ENCODE measurements at regions not wholly inside any gene's neighbourhood (a gene's known extent, or its start where the extent isn't known, plus 50 kb on each side); places are given as distances from the start of the nearest gene placed in this dataset.

- DNase-seq: no peak
Measured at GRCh38 chr9:79896390-79896980, 324.7 kb downstream of the TLE4 start.

DNA sequence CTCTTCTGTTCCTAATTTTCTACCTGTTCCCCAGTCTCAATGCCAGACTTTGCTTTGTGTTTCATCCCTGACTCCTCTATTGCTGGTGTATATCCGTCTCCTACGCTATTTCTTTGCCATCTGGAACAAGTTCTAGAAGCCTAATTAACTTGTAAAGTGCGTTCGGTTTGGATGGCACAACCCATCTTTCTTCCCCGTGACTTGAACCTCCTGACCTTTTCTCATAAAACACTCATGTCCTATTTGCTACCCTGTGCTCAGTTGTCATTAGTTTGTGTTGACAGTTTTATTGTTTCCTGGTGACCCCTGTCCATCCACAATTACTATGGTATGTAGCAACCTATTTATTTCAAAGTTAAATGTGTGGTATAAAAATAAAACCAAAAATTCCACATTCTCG is 323.5 kb downstream of the TLE4 start:
- no peak for DNase-seq

- no peak for DNase-seq
Measured at GRCh38 chr9:79889369-79889768, 317.6 kb downstream of the TLE4 start.

GRCh38 chr9:79885093-79885857 is 313.5 kb downstream of the TLE4 start:
- no peak for DNase-seq

DNA sequence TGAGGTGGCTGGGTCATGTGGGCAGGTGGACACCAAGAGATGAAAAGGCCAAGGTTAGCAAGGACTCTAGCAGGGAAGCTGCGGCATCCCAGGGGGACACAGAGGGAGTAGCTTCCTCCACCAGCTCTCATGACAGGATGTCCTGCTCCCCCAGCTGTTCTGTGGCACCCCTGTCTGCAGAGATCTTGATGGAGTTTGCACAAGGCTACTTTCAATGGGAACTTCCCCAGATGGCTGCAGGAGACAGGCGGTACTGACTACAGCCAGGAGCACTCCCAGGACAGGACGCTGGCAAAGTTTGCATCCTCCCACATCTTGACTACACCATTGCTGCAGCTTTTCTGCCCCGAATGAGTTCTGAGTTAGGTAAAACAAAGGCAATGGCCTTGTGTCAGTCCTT is 312.8 kb downstream of the TLE4 start:
- no peak for DNase-seq

- no peak for DNase-seq
Measured at GRCh38 chr9:79883073-79883645, 311.4 kb downstream of the TLE4 start.

DNA sequence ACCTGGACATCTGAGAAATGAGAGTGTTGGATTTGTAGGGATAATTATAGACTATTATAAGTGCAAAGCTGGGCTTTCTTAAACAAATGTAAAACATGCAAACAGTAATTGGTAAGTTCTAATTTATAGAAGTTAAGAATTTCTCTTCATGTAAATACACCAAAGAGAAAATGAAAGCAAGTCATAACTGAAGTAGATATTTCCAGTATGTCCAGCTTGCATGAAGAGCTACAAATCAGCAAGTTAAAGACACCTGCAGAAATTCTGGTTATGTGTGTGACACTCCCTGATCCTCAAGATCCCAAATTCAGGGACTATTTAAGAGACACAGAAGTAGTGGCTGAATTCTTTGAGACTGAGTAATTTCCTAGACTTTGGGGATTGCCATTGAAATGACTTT is 308.9 kb downstream of the TLE4 start:
- no peak for DNase-seq

DNA sequence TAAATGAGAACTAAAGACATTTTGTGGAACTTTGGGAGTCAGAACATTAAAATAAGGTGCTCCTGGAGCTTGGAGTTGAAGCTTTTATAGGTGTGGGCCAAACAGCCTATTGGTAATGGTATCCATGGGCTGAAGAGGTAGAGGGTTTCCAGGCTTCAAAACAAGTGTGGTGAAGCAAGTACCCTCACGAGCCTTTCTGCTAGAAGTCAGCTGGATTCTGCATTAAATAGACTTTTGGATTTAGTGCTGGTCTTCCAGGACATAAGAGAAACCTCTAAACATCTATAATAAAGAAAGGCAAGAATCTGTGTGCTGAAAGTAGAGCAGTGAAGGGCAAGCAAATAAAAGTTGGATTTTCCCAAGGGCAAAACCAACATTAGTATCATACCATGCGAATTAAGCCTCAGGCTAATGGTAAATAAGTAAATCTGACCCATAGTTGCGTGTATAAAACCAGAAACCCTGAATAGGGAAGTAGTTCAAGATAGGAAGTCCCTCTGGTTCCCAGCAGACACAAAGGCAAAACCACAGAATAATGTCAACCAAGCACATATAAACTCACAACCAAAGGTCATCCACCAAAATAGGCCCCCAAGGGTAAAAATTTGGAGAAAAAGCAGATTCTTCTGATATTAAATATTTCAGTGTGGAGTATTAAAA is 306.3 kb downstream of the TLE4 start:
- no peak for DNase-seq

DNA sequence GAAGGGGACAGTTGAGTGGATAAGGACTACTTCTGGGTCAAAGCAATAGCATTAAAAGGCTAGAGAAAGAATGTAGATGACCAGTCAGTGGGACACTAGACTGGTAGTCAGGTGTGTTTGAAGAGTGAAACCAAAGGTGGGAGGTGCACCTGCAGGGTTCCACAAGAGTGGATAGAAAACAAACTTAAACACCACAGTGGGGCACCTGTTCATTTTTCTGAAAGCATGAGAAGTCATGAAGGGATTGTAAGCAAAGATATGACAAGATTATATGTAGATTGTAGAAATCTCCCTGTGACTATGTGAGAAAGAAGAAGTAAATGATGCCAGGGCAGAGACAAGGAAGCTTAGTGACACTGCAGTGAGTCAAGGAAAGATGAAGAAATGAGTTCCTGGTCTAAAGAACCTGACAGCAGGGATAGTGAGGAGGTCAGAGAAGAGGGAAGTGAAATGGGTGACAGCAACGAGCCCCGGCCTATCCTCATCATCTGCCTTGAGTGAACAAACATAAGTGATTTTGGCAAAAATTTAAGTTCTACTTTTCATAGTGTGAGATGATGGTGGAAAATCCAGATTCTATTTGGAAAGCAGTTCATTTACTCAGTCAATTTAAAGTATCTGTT is 296.9 kb downstream of the TLE4 start:
- no peak for DNase-seq

GRCh38 chr9:79862921-79863890 is 291.4 kb downstream of the TLE4 start:
- no peak for DNase-seq

DNA sequence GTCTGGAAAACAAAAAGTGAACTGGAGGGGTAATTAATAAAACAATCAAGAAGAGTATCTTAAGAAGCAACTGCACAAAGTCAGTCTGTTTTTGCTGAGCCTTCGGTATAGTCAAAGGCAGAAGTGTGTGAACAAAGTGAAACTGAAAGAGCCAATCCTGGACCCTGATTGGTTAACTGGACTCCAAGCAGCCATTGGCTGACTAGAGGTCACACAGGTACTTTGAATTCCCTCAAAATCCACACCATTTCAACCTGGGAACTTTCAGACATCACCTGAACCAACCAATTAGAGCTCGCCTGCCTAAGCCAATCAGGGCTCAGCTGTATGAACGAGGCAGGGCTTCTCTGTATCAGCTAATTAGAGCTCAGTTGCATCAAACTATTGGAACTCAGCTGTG is 286.7 kb downstream of the TLE4 start:
- no peak for DNase-seq

DNA sequence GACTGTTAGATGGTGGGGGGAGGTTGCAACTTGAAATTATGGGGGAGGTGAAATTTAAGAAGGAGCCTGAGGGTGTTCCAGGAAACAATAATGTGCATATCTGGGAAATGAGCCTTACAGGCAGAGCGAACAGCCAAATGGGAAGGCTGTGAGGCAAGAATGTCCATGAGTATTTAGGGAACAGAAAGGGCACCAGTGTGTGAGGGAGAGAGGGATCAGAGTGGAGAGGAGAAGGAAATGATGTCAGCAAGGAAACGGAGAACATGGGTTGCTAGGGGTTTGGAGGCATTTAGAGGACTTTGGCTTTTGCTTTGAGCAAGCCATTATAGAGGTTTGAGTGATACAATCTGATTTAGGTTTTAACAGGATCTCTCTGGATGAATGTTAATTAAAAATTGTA is 285.4 kb downstream of the TLE4 start:
- DNase-seq: no peak

DNA sequence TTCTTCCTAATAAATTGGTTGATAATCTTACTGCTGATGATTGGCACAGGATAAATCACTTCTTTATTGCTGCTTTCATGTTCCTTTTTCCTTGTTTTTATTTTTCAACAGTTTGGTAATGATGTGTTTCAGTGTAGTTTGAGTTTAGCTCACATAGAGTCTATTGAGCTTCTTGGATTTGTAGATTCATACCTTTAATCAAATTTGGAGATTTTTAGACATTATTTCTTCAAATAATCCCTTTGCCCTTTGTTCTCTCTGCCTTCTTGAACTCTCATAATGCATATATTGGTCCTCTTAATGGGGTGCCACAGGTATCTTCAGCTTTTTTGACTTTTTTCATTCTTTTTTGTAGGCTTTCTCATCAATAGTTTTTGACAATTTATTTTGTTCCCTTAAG is 275.3 kb downstream of the TLE4 start:
- DNase-seq: no peak

DNA sequence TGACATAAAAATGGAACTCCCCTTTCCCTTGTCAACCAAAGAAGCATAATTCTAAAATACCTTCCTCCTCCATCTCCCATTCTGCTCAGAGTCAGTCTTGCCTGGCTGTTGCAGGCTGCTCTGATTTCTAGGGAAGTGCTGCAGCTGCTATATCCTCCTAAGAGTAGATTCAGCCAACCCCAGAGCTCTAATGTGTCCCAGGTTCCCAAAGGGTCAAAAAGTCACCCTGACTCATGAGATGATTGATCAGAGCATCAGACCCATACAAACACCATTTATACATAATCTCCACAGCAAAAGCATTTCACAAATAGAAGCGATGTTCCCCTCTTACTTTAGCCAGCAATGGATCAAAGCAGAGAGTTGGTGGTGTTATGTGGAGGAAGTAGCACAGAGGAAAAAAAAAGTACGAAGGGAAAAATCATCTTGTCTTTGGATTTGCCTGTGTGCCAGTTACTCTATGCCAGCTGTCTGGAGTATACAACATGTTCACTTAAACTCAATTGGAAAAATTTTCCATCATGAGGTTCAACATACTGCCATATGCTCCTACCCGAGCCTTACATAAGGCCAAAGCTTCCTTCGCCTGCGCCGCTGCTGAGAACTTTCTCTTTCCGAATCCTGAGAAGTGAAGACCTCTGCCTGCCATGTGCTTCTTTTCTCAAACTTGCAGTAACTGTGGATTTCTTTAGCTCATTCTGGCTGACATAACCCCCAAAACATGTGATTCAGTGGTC is 258.0 kb downstream of the TLE4 start:
- no peak for DNase-seq

DNA sequence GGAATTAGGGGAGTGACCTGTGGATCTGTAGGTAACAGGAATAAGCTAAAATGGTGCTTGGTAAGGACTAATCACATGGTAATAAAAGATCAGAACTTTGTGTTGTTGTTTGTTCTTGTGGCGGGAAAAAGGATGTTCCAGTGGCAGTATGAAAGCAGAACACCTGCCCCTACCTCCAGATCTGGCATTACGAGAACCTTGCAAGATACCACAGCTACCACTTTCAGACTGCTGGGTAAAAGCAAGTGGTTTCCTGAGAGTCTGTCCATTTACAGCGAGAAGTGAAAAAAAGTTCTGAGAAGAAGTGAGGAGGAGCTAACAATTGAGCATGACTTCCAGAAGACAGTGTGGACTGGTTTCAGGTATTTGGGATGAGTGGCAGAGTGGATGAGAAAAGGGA is 252.5 kb downstream of the TLE4 start:
- DNase-seq: no peak

DNA sequence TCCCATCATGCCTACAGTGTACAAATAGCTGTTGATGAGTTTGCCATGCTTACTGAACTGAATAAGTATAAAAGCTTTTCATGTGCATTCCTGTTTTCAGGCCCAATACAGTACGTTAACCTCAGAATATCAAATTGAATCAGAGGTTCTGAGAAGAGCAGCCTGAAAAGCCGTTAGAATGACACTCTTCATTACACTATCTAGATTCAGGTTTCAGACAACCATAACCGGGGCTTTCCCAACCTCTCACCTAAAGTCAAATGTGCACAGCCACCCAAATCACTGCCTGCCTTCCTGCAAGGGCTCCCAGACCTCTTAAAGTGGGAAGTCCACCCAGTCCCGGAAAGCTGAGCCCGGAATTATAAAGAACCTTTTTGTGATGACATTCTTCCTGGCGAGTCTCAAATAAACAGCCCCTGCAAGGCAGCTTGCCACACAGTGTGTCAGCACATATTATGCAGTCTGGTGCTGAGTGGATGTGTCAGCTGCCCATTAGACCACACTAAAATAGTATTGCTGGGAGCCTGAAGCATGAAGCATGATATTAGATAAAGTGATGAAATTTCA is 245.8 kb downstream of the TLE4 start:
- no peak for DNase-seq

DNA sequence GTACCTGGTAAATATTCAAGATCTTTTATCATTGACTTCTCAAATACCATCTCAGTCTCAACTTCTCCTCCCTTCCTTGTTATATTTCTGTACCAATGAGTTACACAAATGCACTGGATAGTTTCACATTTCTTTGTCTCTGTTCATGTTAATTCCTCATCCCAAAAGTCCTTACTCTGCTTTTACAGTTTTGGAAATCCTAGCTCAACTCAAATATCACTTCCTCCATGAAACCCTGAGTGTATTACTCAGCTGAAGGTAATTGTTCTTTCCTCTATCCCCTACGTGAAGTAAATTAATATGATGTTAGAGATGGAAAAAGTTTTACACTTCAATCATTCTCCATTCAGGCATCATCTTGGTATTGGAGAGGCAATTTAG is 241.5 kb downstream of the TLE4 start:
- no peak for DNase-seq

DNA sequence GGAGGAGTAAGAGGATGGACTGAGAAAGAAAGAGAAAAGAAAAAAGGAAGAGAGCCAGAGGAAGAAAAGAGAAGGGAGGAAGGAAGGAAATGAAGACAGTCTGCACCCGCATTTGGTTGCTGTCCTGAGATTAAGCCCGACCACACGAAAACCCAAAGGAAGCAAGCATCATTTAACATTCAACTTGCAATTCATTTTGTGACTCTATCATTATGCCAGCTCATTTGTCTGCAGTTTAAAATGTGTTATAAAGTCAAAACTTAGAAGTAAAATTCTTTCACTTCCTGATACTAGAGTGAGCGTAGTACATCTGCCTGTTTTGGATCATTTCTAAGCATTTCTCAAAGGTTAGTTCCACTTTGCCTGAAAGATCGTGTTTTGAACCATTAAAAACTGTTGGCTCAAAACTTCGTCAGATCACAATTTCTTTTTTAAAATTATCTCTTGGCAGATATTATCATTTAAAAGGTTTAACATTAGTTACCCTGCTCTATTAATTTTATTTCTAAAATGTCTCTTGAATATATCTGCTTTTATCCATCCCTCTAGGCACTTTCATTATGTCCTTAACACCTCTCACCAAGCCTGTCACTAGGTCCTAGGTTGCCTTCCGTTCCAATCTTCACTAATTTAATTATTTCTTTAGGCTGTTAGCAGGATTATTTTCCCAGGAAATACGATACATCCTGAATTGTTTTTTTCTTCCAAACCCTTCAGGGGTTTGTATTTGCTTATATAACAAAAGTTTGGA is 240.9 kb downstream of the TLE4 start:
- no peak for DNase-seq

DNA sequence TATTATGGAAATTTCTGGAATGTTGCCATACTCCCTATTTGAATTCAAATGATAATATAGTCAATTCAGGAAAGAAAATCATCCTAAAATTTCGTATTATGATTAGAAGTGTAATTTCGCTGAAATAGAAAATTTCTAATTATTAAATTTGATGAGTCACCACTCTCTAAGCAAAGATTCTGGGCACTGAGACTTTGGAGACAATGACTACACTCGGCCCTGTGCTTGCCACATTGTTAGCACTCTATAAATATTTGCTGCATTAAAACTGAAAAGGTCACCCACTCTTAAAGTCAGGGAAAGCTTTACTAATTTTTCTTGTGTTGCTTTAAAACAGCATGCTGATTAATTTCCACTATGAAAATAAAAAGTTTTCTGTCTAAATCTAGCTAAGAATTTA is 240.3 kb downstream of the TLE4 start:
- DNase-seq: no peak

DNA sequence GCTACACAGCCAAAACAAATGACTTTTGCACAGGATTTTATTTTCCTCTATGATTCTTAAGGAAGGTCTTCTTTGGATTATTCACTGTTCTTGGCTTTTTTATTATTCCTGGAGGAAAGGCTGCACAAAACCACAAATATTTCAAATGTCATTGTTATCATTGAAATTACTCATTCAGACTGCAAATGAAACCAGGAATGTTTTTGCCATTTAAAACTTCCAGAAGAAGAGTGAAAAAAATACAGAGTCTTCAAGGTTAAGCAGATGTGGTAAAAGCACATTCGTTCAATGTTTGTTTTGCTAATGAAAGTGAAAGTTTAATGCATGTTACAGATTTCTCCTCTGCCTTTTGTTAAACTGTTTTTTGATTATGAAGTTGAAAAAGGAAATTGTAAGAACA is 238.2 kb downstream of the TLE4 start:
- no peak for DNase-seq

Measured in right forelimb (tissue), 1 donor.